ENCODE measurements at regions not wholly inside any gene's neighbourhood (a gene's known extent, or its start where the extent isn't known, plus 50 kb on each side); places are given as distances from the start of the nearest gene placed in this dataset.

DNA sequence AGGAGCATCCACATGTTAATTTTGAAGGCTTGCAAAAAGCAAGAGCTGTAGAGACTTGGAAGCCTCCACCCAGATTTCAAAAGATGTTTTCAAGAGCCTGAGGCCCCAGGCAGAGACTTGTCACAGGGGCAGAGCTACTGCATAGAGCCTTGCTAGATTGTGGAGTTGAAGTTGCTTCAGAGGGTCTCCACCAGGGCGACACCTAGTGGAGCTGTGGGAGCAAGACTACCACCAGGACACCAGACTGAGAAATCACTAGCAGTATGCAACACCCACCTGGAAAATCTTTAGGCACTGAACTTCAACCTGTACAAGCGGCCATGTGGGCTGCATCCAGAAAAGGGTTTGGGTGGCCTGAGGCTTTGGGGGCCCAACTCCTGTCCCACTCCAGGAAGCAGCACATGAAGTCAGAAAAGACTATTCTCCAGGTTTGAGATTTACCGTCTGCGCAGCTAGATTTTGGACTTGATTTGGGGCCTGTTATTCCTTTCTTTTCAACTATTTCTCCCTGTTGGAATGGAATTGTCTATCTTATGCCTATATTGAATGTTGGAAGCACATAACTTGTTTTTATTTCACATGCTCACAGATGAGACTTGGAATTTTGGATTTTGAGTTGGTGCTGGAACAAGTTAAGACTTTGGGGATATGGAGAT, 508.6 kb downstream of the FLRT2 start:
- Histone ChIP-seq H3K9ac (ENCODE audit: low read depth in 1 of 2, low read length in 2 of 2) (no peak overlapping the region), H3K4me1 (ENCODE audit: control insufficient read depth in 4 of 4, insufficient read depth in 4 of 4, low read length in 3 of 4) (no peaks in the 10 kb centered on the region), H3K4me3 (ENCODE audit: low read depth in 1 of 3, low read length in 3 of 3) (no peak overlapping the region), H3K27ac (ENCODE audit: low read depth in 1 of 2, low read length in 2 of 2) (no peak overlapping the region), H3K27me3 (ENCODE audit: control insufficient read depth in 4 of 4, insufficient read depth in 4 of 4, low read length in 3 of 4) (no peaks in the 10 kb centered on the region), H3K36me3 (ENCODE audit: control insufficient read depth in 4 of 4, insufficient read depth in 3 of 4, low read depth in 1 of 4, low read length in 3 of 4) (no peaks in the 10 kb centered on the region), H3K9me3 (ENCODE audit: control insufficient read depth in 4 of 4, low read length in 3 of 4) (no peaks in the 10 kb centered on the region)
- peak; percentile 44 for DNase-seq (ENCODE audit: low spot score)
- TF ChIP-seq RAD21 (IDR thresholded peaks at IDR 0.05): peak; percentile 72 to 78
- TF ChIP-seq, protein P1, sequence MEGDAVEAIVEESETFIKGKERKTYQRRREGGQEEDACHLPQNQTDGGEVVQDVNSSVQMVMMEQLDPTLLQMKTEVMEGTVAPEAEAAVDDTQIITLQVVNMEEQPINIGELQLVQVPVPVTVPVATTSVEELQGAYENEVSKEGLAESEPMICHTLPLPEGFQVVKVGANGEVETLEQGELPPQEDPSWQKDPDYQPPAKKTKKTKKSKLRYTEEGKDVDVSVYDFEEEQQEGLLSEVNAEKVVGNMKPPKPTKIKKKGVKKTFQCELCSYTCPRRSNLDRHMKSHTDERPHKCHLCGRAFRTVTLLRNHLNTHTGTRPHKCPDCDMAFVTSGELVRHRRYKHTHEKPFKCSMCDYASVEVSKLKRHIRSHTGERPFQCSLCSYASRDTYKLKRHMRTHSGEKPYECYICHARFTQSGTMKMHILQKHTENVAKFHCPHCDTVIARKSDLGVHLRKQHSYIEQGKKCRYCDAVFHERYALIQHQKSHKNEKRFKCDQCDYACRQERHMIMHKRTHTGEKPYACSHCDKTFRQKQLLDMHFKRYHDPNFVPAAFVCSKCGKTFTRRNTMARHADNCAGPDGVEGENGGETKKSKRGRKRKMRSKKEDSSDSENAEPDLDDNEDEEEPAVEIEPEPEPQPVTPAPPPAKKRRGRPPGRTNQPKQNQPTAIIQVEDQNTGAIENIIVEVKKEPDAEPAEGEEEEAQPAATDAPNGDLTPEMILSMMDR (IDR thresholded peaks at IDR 0.05; ENCODE audit: low read depth, low read length, missing input control): peak; percentile 62
- TF ChIP-seq, protein P2, sequence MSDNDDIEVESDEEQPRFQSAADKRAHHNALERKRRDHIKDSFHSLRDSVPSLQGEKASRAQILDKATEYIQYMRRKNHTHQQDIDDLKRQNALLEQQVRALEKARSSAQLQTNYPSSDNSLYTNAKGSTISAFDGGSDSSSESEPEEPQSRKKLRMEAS (IDR thresholded peaks at IDR 0.05): no peak
- WGBS: 61% methylated on average over 4 of the region's 4 CpGs

DNA sequence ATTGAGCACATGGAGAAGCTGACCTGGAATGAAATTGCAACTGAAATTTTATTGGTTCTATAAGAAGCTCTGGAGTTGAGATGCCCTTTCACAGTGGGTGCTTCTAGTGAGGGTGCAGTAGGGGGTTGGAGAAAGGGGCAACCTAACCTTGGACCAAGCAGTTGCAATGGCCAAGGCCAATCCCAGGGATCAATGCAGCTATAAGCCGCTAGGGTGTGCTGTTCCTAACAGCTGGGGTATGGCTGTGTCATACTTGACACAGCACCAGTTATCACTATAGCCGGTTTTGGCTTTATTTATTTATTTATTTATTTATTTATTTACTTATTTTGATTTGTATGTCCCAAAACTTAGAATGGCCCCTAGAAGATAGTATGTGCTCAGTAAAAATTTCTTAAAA, 505.9 kb downstream of the FLRT2 start:
- H3K4me1 ChIP-seq (ENCODE audit: control insufficient read depth in 4 of 4, insufficient read depth in 4 of 4, low read length in 3 of 4): no peaks in the 10 kb centered on the region
- TF ChIP-seq, protein P3, sequence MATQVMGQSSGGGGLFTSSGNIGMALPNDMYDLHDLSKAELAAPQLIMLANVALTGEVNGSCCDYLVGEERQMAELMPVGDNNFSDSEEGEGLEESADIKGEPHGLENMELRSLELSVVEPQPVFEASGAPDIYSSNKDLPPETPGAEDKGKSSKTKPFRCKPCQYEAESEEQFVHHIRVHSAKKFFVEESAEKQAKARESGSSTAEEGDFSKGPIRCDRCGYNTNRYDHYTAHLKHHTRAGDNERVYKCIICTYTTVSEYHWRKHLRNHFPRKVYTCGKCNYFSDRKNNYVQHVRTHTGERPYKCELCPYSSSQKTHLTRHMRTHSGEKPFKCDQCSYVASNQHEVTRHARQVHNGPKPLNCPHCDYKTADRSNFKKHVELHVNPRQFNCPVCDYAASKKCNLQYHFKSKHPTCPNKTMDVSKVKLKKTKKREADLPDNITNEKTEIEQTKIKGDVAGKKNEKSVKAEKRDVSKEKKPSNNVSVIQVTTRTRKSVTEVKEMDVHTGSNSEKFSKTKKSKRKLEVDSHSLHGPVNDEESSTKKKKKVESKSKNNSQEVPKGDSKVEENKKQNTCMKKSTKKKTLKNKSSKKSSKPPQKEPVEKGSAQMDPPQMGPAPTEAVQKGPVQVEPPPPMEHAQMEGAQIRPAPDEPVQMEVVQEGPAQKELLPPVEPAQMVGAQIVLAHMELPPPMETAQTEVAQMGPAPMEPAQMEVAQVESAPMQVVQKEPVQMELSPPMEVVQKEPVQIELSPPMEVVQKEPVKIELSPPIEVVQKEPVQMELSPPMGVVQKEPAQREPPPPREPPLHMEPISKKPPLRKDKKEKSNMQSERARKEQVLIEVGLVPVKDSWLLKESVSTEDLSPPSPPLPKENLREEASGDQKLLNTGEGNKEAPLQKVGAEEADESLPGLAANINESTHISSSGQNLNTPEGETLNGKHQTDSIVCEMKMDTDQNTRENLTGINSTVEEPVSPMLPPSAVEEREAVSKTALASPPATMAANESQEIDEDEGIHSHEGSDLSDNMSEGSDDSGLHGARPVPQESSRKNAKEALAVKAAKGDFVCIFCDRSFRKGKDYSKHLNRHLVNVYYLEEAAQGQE (IDR thresholded peaks at IDR 0.05): no peak
- TF ChIP-seq RAD21 (IDR thresholded peaks at IDR 0.05): peak in 1 of 2 donors; percentile 12
- TF ChIP-seq, protein P4, sequence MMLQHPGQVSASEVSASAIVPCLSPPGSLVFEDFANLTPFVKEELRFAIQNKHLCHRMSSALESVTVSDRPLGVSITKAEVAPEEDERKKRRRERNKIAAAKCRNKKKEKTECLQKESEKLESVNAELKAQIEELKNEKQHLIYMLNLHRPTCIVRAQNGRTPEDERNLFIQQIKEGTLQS (IDR thresholded peaks at IDR 0.05): no peak
- TF ChIP-seq, protein P1 (IDR thresholded peaks at IDR 0.05; ENCODE audit: low read depth, low read length, missing input control): peak; percentile 8
- H3K36me3 ChIP-seq (ENCODE audit: control insufficient read depth in 4 of 4, insufficient read depth in 3 of 4, low read depth in 1 of 4, low read length in 3 of 4): no peaks in the 10 kb centered on the region
- no peak overlapping the region for H3K9ac ChIP-seq (ENCODE audit: low read depth in 1 of 2, low read length in 2 of 2)
- no peak for DNase-seq (ENCODE audit: low spot score)
- no peaks in the 10 kb centered on the region for H3K27me3 ChIP-seq (ENCODE audit: control insufficient read depth in 4 of 4, insufficient read depth in 4 of 4, low read length in 3 of 4)
- H3K27ac ChIP-seq (ENCODE audit: low read depth in 1 of 2, low read length in 2 of 2): no peak overlapping the region
- no peak overlapping the region for H3K4me3 ChIP-seq (ENCODE audit: low read depth in 1 of 3, low read length in 3 of 3)
- H3K9me3 ChIP-seq (ENCODE audit: control insufficient read depth in 4 of 4, low read length in 3 of 4): no peaks in the 10 kb centered on the region
- WGBS: 47% methylated on average over 2 of the region's 2 CpGs

DNA sequence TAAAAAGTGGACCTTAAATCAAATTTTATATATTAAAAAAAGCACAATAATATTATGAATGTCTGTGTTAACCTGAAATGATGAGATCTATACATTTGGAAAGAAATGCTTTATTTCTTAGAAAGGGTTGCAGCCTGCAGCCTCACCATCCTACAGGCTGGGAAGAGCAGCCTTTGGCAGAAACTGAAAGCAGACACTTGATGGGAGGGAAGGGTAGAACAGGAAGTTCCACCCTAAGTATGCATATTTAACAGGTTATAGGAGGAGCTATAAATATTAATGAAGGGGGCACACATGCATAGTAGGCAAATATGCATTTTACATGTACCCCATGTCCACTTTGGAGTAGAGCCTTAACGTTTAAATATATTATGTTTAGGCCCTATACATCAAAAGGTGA, 498.0 kb downstream of the FLRT2 start:
- Histone ChIP-seq H3K4me3 (ENCODE audit: low read depth in 1 of 3, low read length in 3 of 3) (no peak overlapping the region), H3K27me3 (ENCODE audit: control insufficient read depth in 4 of 4, insufficient read depth in 4 of 4, low read length in 3 of 4) (no peaks in the 10 kb centered on the region), H3K9ac (ENCODE audit: low read depth in 1 of 2, low read length in 2 of 2) (no peak overlapping the region), H3K36me3 (ENCODE audit: control insufficient read depth in 4 of 4, insufficient read depth in 3 of 4, low read depth in 1 of 4, low read length in 3 of 4) (no peaks in the 10 kb centered on the region), H3K9me3 (ENCODE audit: control insufficient read depth in 4 of 4, low read length in 3 of 4) (no peaks in the 10 kb centered on the region), H3K27ac (ENCODE audit: low read depth in 1 of 2, low read length in 2 of 2) (no peak overlapping the region), H3K4me1 (ENCODE audit: control insufficient read depth in 4 of 4, insufficient read depth in 4 of 4, low read length in 3 of 4) (no peaks in the 10 kb centered on the region)
- WGBS: 73% methylated on average over 1 of the region's 1 CpG
- DNase-seq (ENCODE audit: low spot score): no peak
- no peak for TF ChIP-seq FOXA2 (IDR thresholded peaks at IDR 0.05)
- no peak for TF ChIP-seq FOXA1 (IDR thresholded peaks at IDR 0.05)
- TF ChIP-seq SP1 (IDR thresholded peaks at IDR 0.05): no peak
- TF ChIP-seq YY1 (IDR thresholded peaks at IDR 0.05): no peak
- no peak for TF ChIP-seq JUND (IDR thresholded peaks at IDR 0.05)
- TF ChIP-seq, protein P5, sequence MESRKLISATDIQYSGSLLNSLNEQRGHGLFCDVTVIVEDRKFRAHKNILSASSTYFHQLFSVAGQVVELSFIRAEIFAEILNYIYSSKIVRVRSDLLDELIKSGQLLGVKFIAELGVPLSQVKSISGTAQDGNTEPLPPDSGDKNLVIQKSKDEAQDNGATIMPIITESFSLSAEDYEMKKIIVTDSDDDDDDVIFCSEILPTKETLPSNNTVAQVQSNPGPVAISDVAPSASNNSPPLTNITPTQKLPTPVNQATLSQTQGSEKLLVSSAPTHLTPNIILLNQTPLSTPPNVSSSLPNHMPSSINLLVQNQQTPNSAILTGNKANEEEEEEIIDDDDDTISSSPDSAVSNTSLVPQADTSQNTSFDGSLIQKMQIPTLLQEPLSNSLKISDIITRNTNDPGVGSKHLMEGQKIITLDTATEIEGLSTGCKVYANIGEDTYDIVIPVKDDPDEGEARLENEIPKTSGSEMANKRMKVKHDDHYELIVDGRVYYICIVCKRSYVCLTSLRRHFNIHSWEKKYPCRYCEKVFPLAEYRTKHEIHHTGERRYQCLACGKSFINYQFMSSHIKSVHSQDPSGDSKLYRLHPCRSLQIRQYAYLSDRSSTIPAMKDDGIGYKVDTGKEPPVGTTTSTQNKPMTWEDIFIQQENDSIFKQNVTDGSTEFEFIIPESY (IDR thresholded peaks at IDR 0.05): no peak
- TF ChIP-seq RXRA (IDR thresholded peaks at IDR 0.05): no peak
- no peak for TF ChIP-seq EGR1 (IDR thresholded peaks at IDR 0.05; ENCODE audit: low read depth in 2 of 2)
- no peak for TF ChIP-seq TAF1 (conservative IDR thresholded peaks at IDR 0.05)
- TF ChIP-seq, protein P1 (IDR thresholded peaks at IDR 0.05; ENCODE audit: low read depth, low read length, missing input control): no peak
